Cerebellar cortex (tissue), 1 donor: ENCODE measurements at regions not wholly inside any gene's neighbourhood (a gene's known extent, or its start where the extent isn't known, plus 50 kb on each side); places are given as distances from the start of the nearest gene placed in this dataset.

ENCODE experiments used
- DNase-seq: peaks from one replicate; pipeline ENCODE4 v3.0.0-alpha.2; 2015; ENCODE audit warnings: low spot score

DNA sequence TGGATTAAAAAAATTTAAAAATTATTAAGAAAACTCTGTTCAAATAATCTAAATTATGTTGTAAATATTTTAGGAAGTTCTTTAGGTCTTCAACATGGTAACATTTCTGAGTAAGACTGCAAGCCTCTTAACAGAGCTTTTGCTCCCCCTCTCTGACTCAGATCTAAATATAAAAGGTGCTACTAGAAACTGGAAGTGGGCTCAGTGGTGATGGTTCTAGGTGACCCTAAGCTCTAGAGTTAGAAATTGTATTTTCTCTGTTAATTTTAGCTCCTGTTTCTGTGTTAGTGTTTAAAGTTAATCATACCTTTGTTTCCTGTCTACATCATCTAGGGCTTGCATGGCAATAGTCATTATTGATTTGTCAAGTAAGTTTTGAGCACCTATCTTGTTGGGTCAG is 159.9 kb upstream of the MEIS2 start:
- no peak for DNase-seq

DNA sequence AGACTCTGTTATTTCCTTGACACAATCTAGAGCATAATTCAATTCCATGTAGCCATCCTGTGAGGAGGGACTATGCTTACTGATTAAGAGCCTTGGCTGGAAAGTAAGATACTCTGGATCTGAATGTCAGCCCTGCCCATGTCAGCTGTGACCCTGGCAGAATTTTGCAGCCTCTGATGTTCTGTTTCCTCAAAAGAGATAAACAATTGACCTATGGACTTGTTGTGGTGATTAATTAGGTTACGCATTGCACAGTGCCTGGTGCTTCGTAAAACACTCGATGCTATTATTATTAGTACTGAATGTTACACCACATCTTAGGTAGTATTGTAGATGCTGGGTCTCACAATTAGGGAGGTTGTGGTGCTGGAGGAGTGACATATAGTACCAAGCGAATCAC is 161.3 kb upstream of the MEIS2 start:
- no peak for DNase-seq

DNA sequence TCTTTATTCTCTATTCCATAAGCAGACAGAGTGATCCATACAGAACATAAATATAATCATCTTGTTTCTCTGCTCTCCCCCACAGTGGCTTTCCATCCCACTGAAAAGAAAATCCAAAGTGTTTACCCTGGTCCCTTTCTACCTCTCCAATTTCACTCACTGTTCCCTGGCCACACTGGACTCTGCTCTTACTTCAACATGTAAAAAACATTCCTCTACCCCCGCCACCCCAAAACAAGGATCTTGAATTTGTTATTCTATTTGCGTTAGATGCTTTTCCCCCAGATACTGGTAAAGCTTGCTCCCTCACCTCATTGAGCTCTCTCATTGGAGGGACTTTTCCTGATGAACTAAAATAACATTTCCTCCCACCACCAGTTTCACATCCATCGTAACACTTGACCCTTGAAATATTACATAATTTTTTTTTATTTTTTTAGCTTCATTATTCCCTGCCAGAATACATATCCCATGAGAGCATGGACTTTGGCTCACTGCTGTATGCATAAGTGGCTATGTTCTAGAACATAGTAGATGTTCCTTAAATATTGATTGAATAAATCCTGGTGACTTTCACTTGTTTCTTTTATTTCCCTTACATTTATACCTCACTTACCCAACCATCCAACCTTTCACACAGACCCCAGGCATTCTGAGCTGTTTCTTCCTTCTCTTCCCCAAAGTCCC is 162.7 kb upstream of the MEIS2 start:
- DNase-seq = no peak

DNA sequence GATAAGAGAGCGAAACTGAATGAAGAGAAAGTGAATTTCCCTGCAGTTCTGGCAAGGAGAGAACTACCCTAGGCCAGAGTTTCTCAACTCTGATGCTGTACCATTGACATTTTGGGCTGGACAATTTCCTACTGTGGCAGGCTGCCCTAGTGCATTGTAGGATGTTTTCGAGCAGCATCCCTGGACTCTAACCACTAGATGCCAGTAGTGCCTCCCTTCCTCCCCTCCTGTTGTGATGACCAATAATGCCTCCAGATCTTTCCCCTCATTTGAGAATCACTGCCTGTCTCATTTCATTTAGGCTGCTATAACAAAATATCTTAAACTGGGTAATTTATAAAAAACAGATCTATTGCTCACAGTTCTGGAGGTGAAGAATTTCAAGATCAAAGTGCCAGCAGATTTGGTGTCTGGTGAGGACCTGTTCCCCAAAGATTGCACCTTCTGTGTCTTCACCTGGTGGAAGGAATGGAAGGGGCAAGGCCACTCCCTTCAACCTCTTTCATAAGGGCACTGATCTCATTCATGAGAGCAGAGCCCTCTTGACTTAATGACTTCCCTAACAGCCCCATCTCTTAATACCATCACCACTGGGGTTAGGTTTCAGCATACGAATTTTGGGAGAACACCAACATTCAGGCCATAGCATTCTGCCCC is 188.9 kb upstream of the MEIS2 start:
- peak; percentile 11 for DNase-seq

DNA sequence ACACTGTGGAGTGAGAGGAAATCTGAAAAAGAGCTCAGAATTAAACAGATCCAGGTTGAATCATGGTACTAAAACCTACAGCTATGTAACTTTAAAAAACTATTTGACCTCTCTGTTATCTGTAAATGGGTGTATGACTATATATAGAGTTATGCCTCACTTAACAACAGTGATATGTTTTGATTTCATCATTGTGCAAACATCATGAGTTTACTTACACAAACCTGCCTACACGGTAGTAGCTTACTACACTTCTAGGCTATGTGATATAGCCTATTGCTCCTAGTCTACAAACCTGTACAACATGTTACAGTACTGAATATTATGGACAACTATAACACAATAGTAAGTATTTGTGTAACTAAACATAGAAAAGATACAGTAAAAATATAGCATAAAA is 191.6 kb upstream of the MEIS2 start:
- no peak for DNase-seq

DNA sequence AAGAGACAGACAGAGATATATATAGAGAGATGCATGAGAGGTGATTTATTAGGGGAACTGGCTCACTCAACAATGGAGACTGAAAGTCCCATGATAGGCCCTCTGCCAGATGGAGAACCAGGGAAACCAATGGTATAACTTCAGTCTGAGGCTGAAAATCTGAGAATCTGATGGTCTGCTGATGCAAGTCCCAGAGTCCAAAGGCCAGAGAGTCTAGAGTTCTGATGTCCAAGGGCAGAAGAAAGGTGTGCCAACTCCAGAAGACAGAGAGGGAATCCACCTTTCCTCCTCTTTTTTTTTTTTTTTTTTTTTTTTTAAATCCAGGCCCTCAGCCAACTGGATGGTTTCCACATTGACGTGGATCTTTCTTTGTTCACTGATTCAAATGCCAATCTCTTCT is 197.9 kb upstream of the MEIS2 start:
- no peak for DNase-seq

DNA sequence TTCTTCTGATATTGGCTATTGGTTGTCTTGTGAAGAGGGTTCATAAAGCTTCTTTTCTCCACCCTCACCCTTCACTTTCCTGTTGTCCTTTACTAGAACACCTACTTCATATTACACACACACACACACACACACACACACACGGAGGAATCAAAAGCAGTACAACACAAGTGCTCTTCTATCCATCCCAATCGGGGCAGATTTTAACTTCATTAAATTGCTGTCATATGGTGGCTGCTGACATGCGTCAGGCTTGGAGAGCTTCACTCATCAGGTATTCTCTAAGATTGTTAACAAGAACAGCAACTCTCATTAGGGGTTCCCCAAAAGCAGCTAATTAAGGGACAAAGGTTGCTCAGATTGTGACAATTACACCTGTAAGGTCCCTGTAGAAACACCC is 239.1 kb upstream of the MEIS2 start:
- no peak for DNase-seq

DNA sequence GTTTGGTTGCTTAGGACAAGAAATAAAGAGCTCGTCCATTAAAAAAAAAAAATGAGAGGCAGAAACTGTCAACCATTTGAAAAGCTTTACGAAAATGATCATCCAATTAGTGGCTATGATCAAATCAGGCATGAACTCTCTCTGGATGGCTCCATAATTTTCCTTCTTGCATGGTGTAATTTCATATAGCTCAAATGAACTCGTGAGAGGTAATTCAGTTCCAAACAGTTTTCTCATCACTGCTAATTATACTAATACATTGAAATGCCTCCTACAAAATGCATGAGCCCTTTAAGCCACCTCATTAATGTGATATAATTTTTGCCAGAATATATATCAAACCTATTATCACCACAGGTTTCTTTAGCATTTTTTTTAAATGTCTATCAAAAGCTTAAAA is 239.5 kb upstream of the MEIS2 start:
- DNase-seq = no peak

DNA sequence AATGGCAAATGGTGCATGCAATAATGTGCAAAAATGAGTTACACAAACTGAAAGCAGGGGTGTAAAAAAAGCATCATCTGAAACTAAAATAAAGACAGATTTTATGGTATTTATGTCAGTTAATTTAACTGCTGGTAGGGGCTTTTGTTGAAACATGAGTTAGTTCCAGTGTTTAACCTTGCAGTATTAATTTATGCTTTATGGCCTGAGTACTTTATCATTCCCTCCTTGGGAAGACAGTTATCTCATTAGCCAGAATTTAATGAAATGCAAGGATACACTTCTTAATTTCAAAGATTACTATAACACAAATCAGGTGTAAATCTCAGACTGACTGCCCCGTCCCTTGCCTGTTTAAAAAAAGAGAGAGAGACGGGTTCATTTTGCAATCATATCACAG is 240.1 kb upstream of the MEIS2 start:
- no peak for DNase-seq

DNA sequence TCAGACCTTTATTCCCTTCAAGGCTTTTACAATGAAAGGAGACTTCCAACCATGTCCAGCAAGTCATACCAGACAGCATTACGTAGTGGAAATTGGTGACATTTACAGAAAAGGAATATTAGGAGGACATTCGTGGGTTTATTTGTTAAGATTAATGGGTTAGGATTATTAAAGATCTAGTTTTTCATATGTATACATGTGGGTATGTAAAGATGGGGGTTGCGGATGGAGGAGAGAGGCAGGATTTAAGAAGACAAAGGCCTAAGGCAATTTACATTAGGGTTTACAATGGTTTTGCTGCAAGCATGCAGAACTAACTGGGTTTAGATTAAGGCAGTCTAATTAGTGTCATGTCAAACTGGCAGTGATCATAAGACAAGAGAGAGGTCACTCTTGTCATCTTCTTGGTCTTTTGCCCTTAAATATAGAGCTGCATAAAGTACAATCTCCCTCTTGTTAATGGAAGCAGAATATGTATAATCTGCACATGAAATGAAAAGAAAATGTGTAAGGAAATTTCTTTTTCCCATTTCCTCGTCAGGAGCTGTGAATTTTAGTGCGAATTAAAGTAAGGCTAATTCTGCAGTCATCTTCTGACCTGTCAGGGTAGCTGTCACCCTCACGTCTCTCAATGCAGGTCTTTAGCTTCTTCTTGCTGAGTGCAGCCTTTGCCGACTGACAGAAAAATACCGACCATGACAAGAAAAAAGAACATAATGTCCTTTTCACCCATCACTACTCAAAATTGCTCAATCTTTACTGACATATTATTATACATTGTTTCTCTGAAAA is 258.9 kb upstream of the MEIS2 start:
- DNase-seq = no peak

DNA sequence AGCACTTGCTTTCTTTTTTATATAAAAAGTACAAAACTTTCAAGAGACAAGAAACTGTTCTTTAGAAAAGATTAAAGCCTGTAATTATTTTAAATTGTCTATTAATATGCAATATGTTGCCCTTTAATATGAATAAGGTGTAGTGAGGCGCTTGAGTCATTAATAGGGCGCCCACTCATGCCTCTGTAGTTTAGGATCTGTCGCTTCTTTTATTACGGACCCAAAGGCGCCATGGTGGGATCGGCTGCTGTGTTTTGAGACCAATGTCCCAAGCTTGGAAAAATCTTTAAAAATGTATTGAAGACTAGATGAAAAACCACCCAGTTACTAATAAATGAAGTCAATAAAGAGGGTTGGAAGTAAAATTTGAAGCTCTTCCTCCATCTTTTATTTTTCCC is 259.5 kb upstream of the MEIS2 start:
- no peak for DNase-seq

DNA sequence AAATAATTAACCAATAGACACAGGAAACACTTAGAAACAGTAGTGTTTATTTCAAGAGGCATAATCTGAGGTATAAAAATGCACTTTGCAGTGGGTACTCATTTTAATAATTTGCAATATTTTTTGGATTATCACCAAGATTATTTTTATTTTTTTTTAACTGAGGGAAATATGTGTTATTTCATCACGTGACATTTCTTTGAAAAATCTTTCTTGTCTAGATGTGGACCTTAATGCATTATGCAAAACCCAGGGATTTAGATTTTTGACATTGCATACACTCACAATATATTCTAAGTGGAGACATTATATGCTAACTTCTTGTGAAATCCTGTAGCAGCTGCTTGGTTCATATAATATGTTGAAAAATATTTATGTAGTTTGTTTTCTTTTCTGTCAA is 260.4 kb upstream of the MEIS2 start:
- DNase-seq = no peak

DNA sequence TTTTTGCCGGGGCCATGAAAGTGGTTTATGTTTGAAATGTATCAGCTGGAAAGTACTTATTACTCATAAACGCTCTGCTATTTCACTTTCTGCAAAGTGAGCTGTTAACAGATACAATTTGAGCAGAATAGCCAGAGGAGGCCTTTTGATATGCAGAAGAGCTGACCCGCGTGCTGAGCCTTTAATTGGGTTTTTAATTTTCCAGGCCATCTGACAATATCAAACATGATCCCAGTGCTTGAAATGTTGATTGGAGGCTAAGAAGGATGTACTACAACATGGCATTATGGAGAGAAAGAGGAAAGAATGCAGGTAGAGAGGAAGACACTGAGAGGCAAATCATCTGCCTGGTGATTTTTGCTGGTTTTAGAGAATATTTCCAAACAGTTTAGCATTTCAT is 261.3 kb upstream of the MEIS2 start:
- peak; percentile 1 for DNase-seq

DNA sequence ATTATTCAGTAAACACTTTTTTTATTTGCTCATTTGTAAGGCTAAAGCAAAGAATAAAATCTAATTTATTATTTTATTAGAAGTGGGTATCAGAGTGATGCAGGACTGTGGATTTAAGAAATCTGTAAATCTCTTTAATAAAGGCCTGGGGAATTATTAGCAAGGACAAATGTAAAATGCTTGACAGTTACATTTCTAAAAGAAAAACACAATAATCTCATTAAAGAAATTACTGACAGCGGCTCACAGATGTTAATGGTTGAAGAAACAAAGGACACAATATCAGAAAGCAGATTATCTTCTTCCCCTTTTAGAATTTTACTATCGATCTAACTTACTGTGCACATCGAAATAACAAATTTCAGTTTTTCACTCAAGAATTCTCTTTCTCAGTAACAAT is 262.1 kb upstream of the MEIS2 start:
- DNase-seq = no peak

DNA sequence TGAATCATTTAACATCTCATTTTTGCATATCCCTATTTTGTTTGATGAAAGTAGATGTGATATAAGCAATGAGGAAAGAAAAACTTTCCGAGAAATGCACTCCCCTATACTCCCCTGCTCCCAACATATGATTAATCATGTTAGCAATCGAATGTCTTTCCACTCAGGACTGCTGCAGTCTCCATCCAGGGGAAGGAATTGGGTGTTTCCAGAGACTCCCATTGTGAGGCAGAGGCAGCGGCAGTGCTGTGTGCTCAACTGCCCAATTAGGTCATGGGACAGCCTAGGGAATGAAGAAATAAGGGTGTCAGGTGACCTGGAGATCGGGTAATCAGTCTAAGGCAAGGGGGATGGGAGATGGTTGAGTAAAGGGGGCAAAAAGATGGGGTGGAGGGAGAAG is 268.6 kb upstream of the MEIS2 start:
- no peak for DNase-seq

DNA sequence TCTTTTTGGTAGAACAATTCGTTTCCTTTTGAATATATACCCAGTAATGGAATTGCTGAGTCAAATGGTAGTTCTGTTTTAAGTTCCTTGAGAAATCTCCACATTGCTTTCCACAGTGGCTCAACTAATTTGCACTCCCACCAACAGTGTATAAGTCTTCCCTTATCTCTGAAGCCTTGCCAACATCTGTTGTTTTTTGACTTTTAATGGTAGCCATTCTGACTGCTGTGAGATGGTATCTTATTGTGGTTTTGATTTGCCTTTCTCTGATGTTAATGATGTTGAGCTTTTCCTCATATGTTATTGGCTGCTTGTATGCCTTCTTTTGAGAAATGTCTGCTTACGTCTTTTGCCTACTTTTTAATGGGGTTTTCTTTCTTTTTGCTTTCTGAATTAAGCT is 270.6 kb upstream of the MEIS2 start:
- no peak for DNase-seq

DNA sequence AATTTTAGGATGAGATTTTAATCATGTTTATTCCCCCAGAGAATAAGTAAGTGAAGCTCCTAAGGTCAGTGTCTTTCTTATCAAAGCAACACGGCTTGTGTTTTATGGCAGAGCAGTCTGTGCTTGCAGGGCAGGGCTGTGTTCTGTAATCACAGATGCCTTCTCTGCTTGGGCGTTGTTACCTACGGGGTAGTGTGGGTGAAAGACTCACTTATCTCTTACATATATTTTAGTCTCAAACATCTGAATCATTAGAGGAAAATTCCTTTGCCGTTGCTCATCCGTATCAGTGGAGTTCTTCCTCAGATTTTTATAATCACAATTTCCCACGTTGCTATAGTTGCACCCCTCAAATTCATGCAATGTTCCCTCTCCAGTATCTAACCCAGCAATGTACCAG is 271.7 kb upstream of the MEIS2 start:
- DNase-seq = no peak

DNA sequence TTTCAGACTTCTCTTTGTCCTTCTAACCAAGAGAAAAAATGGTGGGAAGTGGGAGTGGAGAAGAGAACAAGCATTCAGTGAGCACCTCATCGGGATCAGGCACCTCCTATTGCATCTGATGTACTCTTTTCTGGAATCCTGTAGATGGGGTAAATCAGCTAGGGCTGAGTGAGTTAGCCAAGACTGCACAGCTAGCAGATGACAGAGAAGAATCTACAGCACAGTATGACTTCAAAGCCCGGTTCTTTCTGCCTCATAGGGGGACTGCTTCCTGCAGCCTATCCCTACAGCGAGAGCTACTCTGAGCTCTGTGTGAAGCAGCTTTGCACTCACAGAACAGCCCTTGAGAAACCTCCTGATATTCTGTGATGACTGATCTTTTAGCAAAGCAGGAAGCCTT is 275.2 kb upstream of the MEIS2 start:
- DNase-seq = no peak

DNA sequence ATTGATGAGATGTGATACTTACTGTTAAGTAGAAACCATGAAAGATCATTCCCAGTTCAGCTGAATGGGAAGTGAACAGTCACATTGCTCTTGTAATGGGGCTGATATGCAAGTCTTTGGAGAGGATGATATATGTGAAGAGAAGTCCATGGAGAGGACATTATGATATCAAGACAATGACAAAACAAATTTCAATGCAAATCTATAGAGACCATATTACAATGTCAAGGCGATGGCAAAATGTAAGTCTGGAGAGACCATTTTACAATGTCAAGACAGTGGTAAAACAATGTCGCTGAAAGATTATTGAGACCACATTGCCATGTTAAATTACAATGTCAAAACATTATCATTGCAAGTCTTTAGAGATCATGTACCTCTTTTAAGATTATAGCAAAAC is 277.1 kb upstream of the MEIS2 start:
- DNase-seq = no peak

DNA sequence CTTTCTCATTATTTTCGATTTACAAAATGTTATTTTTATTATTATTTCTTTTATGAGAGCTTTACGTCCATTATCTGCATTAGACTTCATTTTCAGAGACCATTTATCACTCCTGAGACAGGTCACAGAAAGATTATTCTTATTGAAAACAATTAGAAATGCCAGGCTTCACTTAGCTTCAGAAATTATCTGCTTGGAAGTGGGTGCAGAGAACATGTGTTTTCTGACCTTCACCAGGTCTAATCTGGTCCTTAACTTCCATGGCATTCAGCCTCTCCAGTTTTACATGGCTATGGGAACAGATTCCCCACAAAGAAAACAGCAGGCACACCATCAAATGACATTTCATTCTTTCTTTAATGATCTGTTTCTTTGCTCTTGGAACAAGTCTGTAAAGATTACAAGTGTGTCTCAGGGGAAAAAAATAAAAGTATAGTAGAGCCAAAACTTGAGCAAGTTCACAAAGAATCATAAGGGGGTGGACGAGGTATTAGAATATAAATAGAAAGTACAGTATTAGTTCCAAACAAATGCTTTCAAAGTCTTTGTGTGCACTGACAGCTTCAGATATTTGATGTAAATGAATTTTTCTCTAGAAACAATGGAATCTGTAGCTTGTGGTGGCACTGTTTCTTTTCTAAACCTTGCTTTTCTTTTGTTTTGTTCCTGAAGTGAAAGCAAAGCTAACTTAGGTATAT is 294.2 kb upstream of the MEIS2 start:
- DNase-seq = no peak

DNA sequence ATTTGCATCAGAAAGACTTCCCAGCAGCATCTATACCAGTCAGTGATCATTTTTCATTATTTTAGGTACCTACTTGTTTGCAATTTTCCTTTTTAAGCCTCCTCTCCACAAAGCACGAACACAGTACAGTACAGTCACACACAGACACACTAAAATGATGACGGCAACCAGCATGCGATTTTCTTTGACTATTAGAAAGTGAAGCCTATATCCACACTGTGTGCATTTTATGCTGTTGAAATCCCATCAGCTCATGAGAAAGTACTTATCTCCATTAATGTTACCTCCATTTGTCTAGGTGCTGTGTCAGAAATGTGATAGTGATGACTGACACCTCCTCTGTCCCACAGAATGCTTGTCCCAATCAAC is 294.7 kb upstream of the MEIS2 start:
- DNase-seq = no peak

DNA sequence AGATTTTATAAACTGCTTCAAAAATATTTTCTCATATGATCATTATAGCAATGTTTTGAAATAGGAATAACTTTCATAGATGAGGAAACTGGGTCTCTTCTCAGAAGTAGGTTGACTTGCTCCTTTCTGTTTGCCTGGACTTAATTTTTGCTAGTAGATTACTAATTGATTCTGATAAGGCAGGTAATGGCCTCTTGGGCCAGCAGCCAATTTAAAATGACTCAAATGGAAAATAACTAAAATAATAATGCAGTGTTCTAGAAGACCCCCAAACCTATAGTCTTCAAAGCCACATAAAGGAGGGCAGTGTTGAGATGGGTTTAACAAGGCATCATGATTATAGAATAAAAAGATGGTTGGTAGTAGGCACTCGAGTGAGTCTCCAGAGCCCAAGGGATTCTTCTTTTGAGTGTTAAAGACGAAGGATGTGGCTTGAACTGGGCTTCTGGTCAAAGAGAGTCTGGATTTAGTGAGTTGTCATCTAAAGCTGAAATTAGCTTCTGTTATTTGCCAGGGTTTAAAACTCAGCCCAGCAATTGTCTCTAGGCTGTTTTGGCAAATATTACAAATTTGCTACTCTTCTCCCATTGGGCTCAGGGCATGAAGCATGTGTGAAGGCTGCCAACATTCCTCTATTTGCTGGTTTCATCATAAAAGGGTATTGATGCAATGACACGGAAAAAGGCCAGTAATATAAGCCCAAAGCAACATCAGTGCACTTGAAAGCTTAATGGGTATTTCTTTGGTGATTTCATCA is 297.1 kb upstream of the MEIS2 start:
- no peak for DNase-seq
